PC-3 (cell line): ENCODE measurements at regions not wholly inside any gene's neighbourhood (a gene's known extent, or its start where the extent isn't known, plus 50 kb on each side); places are given as distances from the start of the nearest gene placed in this dataset.

ENCODE experiments used
- ATAC-seq: fragments of 200-7000 bp; cut with Tn5 transposase; 2 replicates; pipeline ENCODE4 v1.9.1; 2020; ENCODE audit warnings: mild to moderate bottlenecking, moderate library complexity
- BruUV-seq: library from RNA; stranded (reverse); fragments of 400-500 nt; replicated peaks from 2 replicates; lab custom pipeline; 2021; lab: Mats Ljungman, UMichigan
- CTCF ChIA-PET: fragments of 300-600 bp; sonication (Branson Sonifier 250); formaldehyde crosslinking; loops from one replicate; lab custom pipeline; 2022; ENCODE audit warnings: antibody characterized with exemption; lab: Charles Lee
- POLR2A ChIA-PET: fragments of 300-600 bp; sonication (Branson Sonifier 250); formaldehyde crosslinking; loops from one replicate; lab custom pipeline; 2022; ENCODE audit warnings: antibody characterized with exemption; ENCODE audit not compliant: unreplicated experiment; lab: Charles Lee
- DNase-seq: peaks from one replicate; pipeline ENCODE4 v3.0.0-alpha.2; 2015
- H2AFZ ChIP-seq: fragments of 300-600 bp; sonication (generic); 2 replicates; pipeline ENCODE4 v1.6.0; 2016; ENCODE audit warnings: antibody characterized with exemption, low read length
- H3F3A ChIP-seq: fragments of 300-600 bp; sonication (generic); one replicate; pipeline ENCODE4 v1.6.0; 2017; ENCODE audit warnings: antibody characterized with exemption, low read length, control low read depth, mild to moderate bottlenecking; ENCODE audit not compliant: unreplicated experiment
- H3K27ac ChIP-seq: fragments of 300-600 bp; sonication (generic); 2 replicates; pipeline ENCODE4 v1.5.1; 2016; ENCODE audit warnings: mild to moderate bottlenecking, low read length
- H3K27me3 ChIP-seq: fragments of 300-600 bp; sonication (generic); 2 replicates; pipeline ENCODE4 v1.6.1; 2016; ENCODE audit warnings: low read length, mixed read lengths
- H3K36me3 ChIP-seq: fragments of 300-600 bp; sonication (generic); 2 replicates; pipeline ENCODE4 v1.6.1; 2016; ENCODE audit warnings: low read depth, mixed run types, low read length, mixed read lengths
- H3K4me1 ChIP-seq: fragments of 300-600 bp; sonication (generic); 2 replicates; pipeline ENCODE4 v1.5.1; 2016; ENCODE audit warnings: low read length; ENCODE audit not compliant: insufficient read depth
- H3K4me2 ChIP-seq: fragments of 300-600 bp; sonication (generic); 2 replicates; pipeline ENCODE4 v1.6.0; 2016; ENCODE audit warnings: low read length
- H3K4me3 ChIP-seq: fragments of 300-600 bp; sonication (generic); 2 replicates; pipeline ENCODE4 v1.5.1; 2016; ENCODE audit warnings: mild to moderate bottlenecking, low read length, mixed read lengths
- H3K79me2 ChIP-seq: fragments of 300-600 bp; sonication (generic); 2 replicates; pipeline ENCODE4 v1.6.1; 2017; ENCODE audit warnings: low read length, mixed read lengths
- H3K9ac ChIP-seq: fragments of 300-600 bp; sonication (generic); 2 replicates; pipeline ENCODE4 v1.6.0; 2016; ENCODE audit warnings: mild to moderate bottlenecking, low read length
- H3K9me2 ChIP-seq: fragments of 300-600 bp; sonication (generic); replicated peaks from 2 replicates; pipeline ENCODE4 v1.6.1; 2016; ENCODE audit warnings: mixed run types, low read length, mixed read lengths
- H3K9me3 ChIP-seq: fragments of 300-600 bp; sonication (generic); 2 replicates; pipeline ENCODE4 v1.6.1; 2016; ENCODE audit warnings: low read length, mixed read lengths
- H4K20me1 ChIP-seq: fragments of 300-600 bp; sonication (generic); 2 replicates; pipeline ENCODE4 v1.6.1; 2016; ENCODE audit warnings: low read length, mixed read lengths
- CTCF ChIP-seq: fragments of 300-600 bp; sonication (generic); conservative IDR thresholded peaks from 2 replicates; pipeline ENCODE4 v1.5.1; 2017; ENCODE audit warnings: antibody characterized with exemption, low read depth, mild to moderate bottlenecking, low read length
- EZH2 ChIP-seq: fragments of 300-600 bp; sonication (generic); IDR thresholded peaks from one replicate; pipeline ENCODE4 v1.6.1; 2017; ENCODE audit warnings: antibody characterized with exemption, mild to moderate bottlenecking, low read length; ENCODE audit not compliant: unreplicated experiment
- EZH2phosphoT487 ChIP-seq: fragments of 300-600 bp; sonication (generic); IDR thresholded peaks from 2 replicates; pipeline ENCODE4 v1.6.1; 2018; ENCODE audit warnings: mild to moderate bottlenecking, antibody characterized with exemption, low read length, borderline replicate concordance
- intact Hi-C: fragments of 100-400 bp; cut with micrococcal nuclease; formaldehyde crosslinking; loops from 2 replicates; pipeline ENCODE4 v1.9.0; 2023

GRCh38 chr6:79821859-79822258 is 125.5 kb downstream of the ELOVL4 start:
- Histone ChIP-seq H2AFZ (no peak overlapping the region), H3K9me2 (no peaks in the 10 kb centered on the region), H3K4me2 (no peak overlapping the region), H3K27me3 (peaks cover 13% of the 10 kb centered on the region; the same call in 1 of the 2 replicates), H3K79me2 (no peaks in the 10 kb centered on the region), H3K9ac (no peak overlapping the region), H3K36me3 (no peaks in the 10 kb centered on the region), H4K20me1 (no peaks in the 10 kb centered on the region), H3F3A (no peaks in the 10 kb centered on the region), H3K4me1 (no peaks in the 10 kb centered on the region), H3K4me3 (no peak overlapping the region), H3K27ac (no peak overlapping the region), H3K9me3 (no peaks in the 10 kb centered on the region)
- intact Hi-C loops = no loop called here
- TF ChIP-seq EZH2phosphoT487 (no peak), CTCF (no peak), EZH2 (no peak)
- BruUV-seq = no TSS peak
- POLR2A ChIA-PET = no interaction called here
- DNase-seq (peak; percentile 30), ATAC-seq (peak; percentile 27; the same call in 1 of the 2 replicates)
- CTCF ChIA-PET = no interaction called here

GRCh38 chr6:79818471-79818870 is 128.9 kb downstream of the ELOVL4 start:
- no peak overlapping the region for H3K27ac ChIP-seq
- CTCF ChIA-PET = no interaction called here
- no peaks in the 10 kb centered on the region; the same call in 1 of the 2 replicates for H3K36me3 ChIP-seq
- no peak overlapping the region for H3K4me3 ChIP-seq
- no peaks in the 10 kb centered on the region for H3K9me2 ChIP-seq
- H3K79me2 ChIP-seq = no peaks in the 10 kb centered on the region
- H4K20me1 ChIP-seq = no peaks in the 10 kb centered on the region
- DNase-seq = no peak
- ATAC-seq = no peak
- H3F3A ChIP-seq = no peaks in the 10 kb centered on the region
- H3K27me3 ChIP-seq = 0 out of 2 replicates have a peak, but pooled peaks cover 5% of the 10 kb centered on the region
- H2AFZ ChIP-seq = no peak overlapping the region
- POLR2A ChIA-PET = no interaction called here
- no TSS peak for BruUV-seq
- H3K4me2 ChIP-seq = no peak overlapping the region
- intact Hi-C loops = no loop called here
- no peaks in the 10 kb centered on the region for H3K9me3 ChIP-seq
- no peak overlapping the region for H3K9ac ChIP-seq
- no peak for TF ChIP-seq CTCF
- no peak for TF ChIP-seq EZH2phosphoT487
- TF ChIP-seq EZH2 = no peak
- no peaks in the 10 kb centered on the region for H3K4me1 ChIP-seq

GRCh38 chr6:79814940-79815339 is 132.4 kb downstream of the ELOVL4 start:
- Histone ChIP-seq H2AFZ (no peak overlapping the region), H4K20me1 (no peaks in the 10 kb centered on the region), H3K9me3 (no peaks in the 10 kb centered on the region), H3K36me3 (no peaks in the 10 kb centered on the region; the same call in 1 of the 2 replicates), H3F3A (no peaks in the 10 kb centered on the region), H3K27me3 (0 out of 2 replicates have a peak, but pooled peaks cover 4% of the 10 kb centered on the region), H3K9me2 (no peaks in the 10 kb centered on the region), H3K4me1 (no peaks in the 10 kb centered on the region), H3K27ac (no peak overlapping the region), H3K79me2 (no peaks in the 10 kb centered on the region), H3K4me2 (no peak overlapping the region), H3K9ac (no peak overlapping the region), H3K4me3 (no peak overlapping the region)
- POLR2A ChIA-PET = no interaction called here
- no peak for DNase-seq
- intact Hi-C loops = loop anchor here (2.0 to 5.0 kb wide), 2 partner anchors 36 to 243 kb away; no protein-coding TSS in a partner anchor
- no peak for ATAC-seq
- CTCF ChIA-PET = no interaction called here
- TF ChIP-seq EZH2phosphoT487 (no peak), EZH2 (no peak), CTCF (no peak)
- BruUV-seq = no TSS peak
